NT2/D1 (cell line): ENCODE measurements at regions not wholly inside any gene's neighbourhood (a gene's known extent, or its start where the extent isn't known, plus 50 kb on each side); places are given as distances from the start of the nearest gene placed in this dataset.

Experiments
- YY1 ChIP-seq: IDR thresholded peaks from 2 replicates; pipeline ENCODE4 v1.6.1; 2011; ENCODE audit not compliant: insufficient read length, insufficient read depth
- ZNF274 ChIP-seq: IDR thresholded peaks from 2 replicates; pipeline ENCODE4 v1.6.1; 2011; ENCODE audit warnings: mild to moderate bottlenecking, low read depth, low read length

DNA sequence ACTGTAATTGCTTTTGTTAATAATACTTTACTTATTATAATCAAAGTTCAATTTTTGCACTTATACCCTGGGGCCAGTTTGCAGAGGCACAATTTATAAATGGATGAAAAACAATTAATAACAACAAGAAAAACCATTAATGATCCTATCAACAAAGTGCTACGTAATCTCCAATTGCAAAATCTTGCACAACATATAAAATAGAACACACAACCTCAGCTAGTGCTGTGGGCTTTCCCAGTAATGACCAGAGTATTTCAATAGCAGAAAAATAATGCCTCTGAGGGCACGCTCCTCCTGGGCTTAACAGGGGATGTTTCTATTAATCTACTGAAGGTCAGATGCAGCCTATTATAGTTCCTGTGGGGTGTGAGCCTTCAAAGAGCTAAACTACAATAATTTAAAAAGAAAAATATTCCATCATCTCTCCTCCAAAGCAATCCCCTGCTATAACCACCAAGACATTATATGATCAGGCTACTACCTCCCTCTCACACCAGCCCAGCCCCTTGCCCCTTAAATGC is 508.5 kb upstream of the SLIT2 start:
- TF ChIP-seq YY1 (no peak), ZNF274 (no peak)
